ENCODE measurements at regions not wholly inside any gene's neighbourhood (a gene's known extent, or its start where the extent isn't known, plus 50 kb on each side); places are given as distances from the start of the nearest gene placed in this dataset.

DNA sequence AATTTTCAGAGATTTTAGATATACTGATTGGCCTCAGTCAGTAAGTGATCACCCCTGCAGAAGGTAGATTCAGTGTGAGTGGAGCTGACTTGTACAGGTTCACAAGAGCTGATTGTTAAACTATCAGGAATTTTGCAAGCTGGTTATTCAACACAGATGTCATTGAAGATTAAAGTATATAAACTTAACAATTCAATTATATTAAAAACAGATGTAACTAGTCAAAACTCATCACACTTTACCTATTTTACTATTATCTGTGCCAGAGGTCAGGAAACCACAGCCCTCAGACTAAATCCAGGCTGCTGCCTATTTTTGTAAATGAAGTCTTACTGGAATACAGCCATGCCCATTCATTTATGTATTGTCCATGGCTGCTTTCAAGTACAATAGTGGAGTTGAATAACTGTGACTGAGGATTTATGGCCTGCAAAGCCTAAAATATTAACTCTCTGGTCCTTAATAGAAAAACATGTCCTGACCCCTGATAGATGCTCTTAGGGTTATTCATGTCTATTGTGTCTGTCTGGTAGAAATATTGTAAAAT, 429.3 kb upstream of the PDZRN3 start:
- no peak for TF ChIP-seq POLR2A (IDR thresholded peaks at IDR 0.05)
- TF ChIP-seq, protein P1, sequence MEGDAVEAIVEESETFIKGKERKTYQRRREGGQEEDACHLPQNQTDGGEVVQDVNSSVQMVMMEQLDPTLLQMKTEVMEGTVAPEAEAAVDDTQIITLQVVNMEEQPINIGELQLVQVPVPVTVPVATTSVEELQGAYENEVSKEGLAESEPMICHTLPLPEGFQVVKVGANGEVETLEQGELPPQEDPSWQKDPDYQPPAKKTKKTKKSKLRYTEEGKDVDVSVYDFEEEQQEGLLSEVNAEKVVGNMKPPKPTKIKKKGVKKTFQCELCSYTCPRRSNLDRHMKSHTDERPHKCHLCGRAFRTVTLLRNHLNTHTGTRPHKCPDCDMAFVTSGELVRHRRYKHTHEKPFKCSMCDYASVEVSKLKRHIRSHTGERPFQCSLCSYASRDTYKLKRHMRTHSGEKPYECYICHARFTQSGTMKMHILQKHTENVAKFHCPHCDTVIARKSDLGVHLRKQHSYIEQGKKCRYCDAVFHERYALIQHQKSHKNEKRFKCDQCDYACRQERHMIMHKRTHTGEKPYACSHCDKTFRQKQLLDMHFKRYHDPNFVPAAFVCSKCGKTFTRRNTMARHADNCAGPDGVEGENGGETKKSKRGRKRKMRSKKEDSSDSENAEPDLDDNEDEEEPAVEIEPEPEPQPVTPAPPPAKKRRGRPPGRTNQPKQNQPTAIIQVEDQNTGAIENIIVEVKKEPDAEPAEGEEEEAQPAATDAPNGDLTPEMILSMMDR (IDR thresholded peaks at IDR 0.05) = no peak

Measured in Peyer's patch (tissue), 4 donors.